H1 (cell line): ENCODE measurements at regions not wholly inside any gene's neighbourhood (a gene's known extent, or its start where the extent isn't known, plus 50 kb on each side); places are given as distances from the start of the nearest gene placed in this dataset.

Experiments
- CTCF ChIA-PET: fragments of 300-600 bp; sonication (Branson Sonifier 250); formaldehyde crosslinking; loops from one replicate; lab custom pipeline; 2021; ENCODE audit not compliant: partially characterized antibody; lab: Charles Lee
- POLR2A ChIA-PET: fragments of 300-600 bp; sonication (Branson Sonifier 250); formaldehyde crosslinking; loops from one replicate; lab custom pipeline; 2021; ENCODE audit warnings: inconsistent platforms; ENCODE audit not compliant: partially characterized antibody; lab: Charles Lee
- DNase-seq, 2 experiments: peaks; one replicate each; pipeline versions ENCODE4 v3.0.0 to v3.0.0-alpha.2; 2010 to 2022; ENCODE audit warnings: low spot score in 2 of 2, low read depth in 1 of 2, mixed read lengths in 1 of 2
- FAIRE-seq: peaks from 2 replicates; lab custom pipeline; 2011; peaks lifted over from hg19 to GRCh38; lab: Jason Lieb, UNC
- H2AFZ ChIP-seq: 2 replicates; pipeline ENCODE4 v1.8.1; 2012; ENCODE audit warnings: low read length, inconsistent platforms
- H2AK5ac ChIP-seq: 2 replicates; pipeline ENCODE4 v1.6.1; 2013; ENCODE audit warnings: low read depth, low read length
- H2BK120ac ChIP-seq: replicated peaks from 2 replicates; pipeline ENCODE3; 2013; ENCODE audit warnings: low read depth, low read length, inconsistent platforms
- H2BK12ac ChIP-seq: 2 replicates; pipeline ENCODE4 v1.6.1; 2013; ENCODE audit warnings: low read depth, low read length
- H2BK15ac ChIP-seq: 2 replicates; pipeline ENCODE4 v1.6.1; 2013; ENCODE audit warnings: low read length
- H2BK20ac ChIP-seq: 2 replicates; pipeline ENCODE4 v1.6.1; 2013; ENCODE audit warnings: low read length
- H2BK5ac ChIP-seq: 2 replicates; pipeline ENCODE4 v1.6.1; 2013; ENCODE audit warnings: low read depth, low read length
- H3K14ac ChIP-seq: 2 replicates; pipeline ENCODE4 v1.6.1; 2013; ENCODE audit warnings: inconsistent platforms; ENCODE audit not compliant: insufficient read length
- H3K18ac ChIP-seq: 2 replicates; pipeline ENCODE4 v1.6.1; 2013; ENCODE audit warnings: low read length; ENCODE audit errors: extremely low read depth
- H3K23ac ChIP-seq: 2 replicates; pipeline ENCODE4 v1.6.1; 2013; ENCODE audit warnings: inconsistent platforms; ENCODE audit not compliant: insufficient read length
- H3K23me2 ChIP-seq: 2 replicates; pipeline ENCODE4 v1.6.1; 2013; ENCODE audit warnings: low read depth, low read length
- H3K27ac ChIP-seq: 2 replicates; pipeline ENCODE4 v1.6.1; 2011; ENCODE audit warnings: low read depth, low read length, inconsistent platforms
- H3K27me3 ChIP-seq, 4 experiments: replicated peaks in 1 of 4; 1 replicate in 1 of 4; 2 replicates in 3 of 4; pipeline versions ENCODE4 v1.6.1 to v1.8.1; 2011 to 2013; ENCODE audit warnings: low read length in 3 of 4, mild to moderate bottlenecking in 3 of 4, inconsistent platforms in 2 of 4, mixed read lengths in 2 of 4, moderate library complexity in 1 of 4; ENCODE audit not compliant: control insufficient read depth in 3 of 4, insufficient read depth in 3 of 4; ENCODE audit errors: extremely low read depth in 1 of 4
- H3K36me3 ChIP-seq, 4 experiments: 2 replicates each; pipeline versions ENCODE4 v1.6.1 to v1.8.1; 2011 to 2013; ENCODE audit warnings: mild to moderate bottlenecking in 4 of 4, low read length in 3 of 4, moderate library complexity in 2 of 4, control low read depth in 1 of 4, inconsistent platforms in 1 of 4; ENCODE audit not compliant: insufficient read depth in 4 of 4, control insufficient read depth in 2 of 4
- H3K4ac ChIP-seq: replicated peaks from 2 replicates; pipeline ENCODE3; 2013; ENCODE audit warnings: low read length, low read depth, mixed read lengths, inconsistent platforms; ENCODE audit not compliant: insufficient read length
- H3K4me1 ChIP-seq, 4 experiments: replicated peaks in 1 of 4; 1 replicate in 1 of 4; 2 replicates in 3 of 4; pipeline versions ENCODE4 v1.6.1 to v1.8.1; 2011 to 2013; ENCODE audit warnings: low read length in 3 of 4, inconsistent platforms in 2 of 4, mixed read lengths in 1 of 4; ENCODE audit not compliant: insufficient read depth in 4 of 4, control insufficient read depth in 3 of 4
- H3K4me2 ChIP-seq, 2 experiments: 2 replicates each; pipeline versions ENCODE4 v1.6.1 to v1.8.1; 2011 to 2013; ENCODE audit warnings: low read depth in 2 of 2, low read length in 2 of 2, control low read depth in 1 of 2, inconsistent platforms in 1 of 2, mild to moderate bottlenecking in 1 of 2; ENCODE audit not compliant: insufficient read depth in 1 of 2
- H3K4me3 ChIP-seq, 4 experiments: fragments of 200-600, 300-600 bp in 1 of 4; sonication (generic), shearing (Covaris generic), sonication (Bioruptor Twin) in 1 of 4; 2 replicates each; pipeline versions ENCODE4 v1.5.1 to v1.8.1; 2011 to 2016; ENCODE audit warnings: low read length in 4 of 4, low read depth in 3 of 4, control low read depth in 2 of 4, inconsistent platforms in 2 of 4, mild to moderate bottlenecking in 2 of 4, mixed read lengths in 1 of 4, moderate library complexity in 1 of 4; ENCODE audit not compliant: insufficient read depth in 2 of 4; ENCODE audit errors: extremely low read depth in 1 of 4
- H3K56ac ChIP-seq: replicated peaks from 2 replicates; pipeline ENCODE3; 2013; ENCODE audit warnings: low read depth, mild to moderate bottlenecking, mixed read lengths, low read length, inconsistent platforms; ENCODE audit not compliant: insufficient read length
- H3K79me1 ChIP-seq: 2 replicates; pipeline ENCODE4 v1.6.1; 2013; ENCODE audit warnings: low read depth, low read length, control low read depth
- H3K79me2 ChIP-seq, 2 experiments: 2 replicates each; pipeline versions ENCODE4 v1.6.1 to v1.8.1; 2012 to 2013; ENCODE audit warnings: low read length in 2 of 2, mild to moderate bottlenecking in 2 of 2, inconsistent platforms in 1 of 2; ENCODE audit not compliant: insufficient read depth in 2 of 2, control insufficient read depth in 1 of 2
- H3K9ac ChIP-seq, 4 experiments: replicated peaks in 1 of 4; 1 replicate in 1 of 4; 2 replicates in 3 of 4; pipeline versions ENCODE4 v1.6.1 to v1.8.1; 2011 to 2013; ENCODE audit warnings: low read depth in 3 of 4, low read length in 3 of 4, control low read depth in 2 of 4, mild to moderate bottlenecking in 2 of 4, moderate library complexity in 2 of 4, inconsistent platforms in 1 of 4; ENCODE audit errors: extremely low read depth in 1 of 4
- H3K9me3 ChIP-seq, 2 experiments: 2 replicates each; pipeline versions ENCODE4 v1.6.1 to v1.8.1; 2012 to 2013; ENCODE audit warnings: mild to moderate bottlenecking in 2 of 2, moderate library complexity in 2 of 2, control low read depth in 1 of 2, inconsistent platforms in 1 of 2, low read depth in 1 of 2, low read length in 1 of 2, mixed read lengths in 1 of 2; ENCODE audit not compliant: insufficient read depth in 2 of 2
- H4K20me1 ChIP-seq, 2 experiments: replicated peaks in 1 of 2; 2 replicates each; pipeline versions ENCODE3 to v1.8.1; 2011 to 2013; ENCODE audit warnings: inconsistent platforms in 2 of 2, low read length in 2 of 2, mild to moderate bottlenecking in 1 of 2; ENCODE audit not compliant: insufficient read depth in 2 of 2, control insufficient read depth in 1 of 2
- H4K5ac ChIP-seq: 2 replicates; pipeline ENCODE4 v1.6.1; 2013; ENCODE audit warnings: low read length, low read depth, mixed read lengths, inconsistent platforms; ENCODE audit not compliant: insufficient read length
- H4K8ac ChIP-seq: 2 replicates; pipeline ENCODE4 v1.8.0; 2013; ENCODE audit warnings: mild to moderate bottlenecking, moderate library complexity, low read length, inconsistent platforms; ENCODE audit not compliant: insufficient read depth; ENCODE audit errors: extremely low read depth
- H4K91ac ChIP-seq: replicated peaks from 2 replicates; pipeline ENCODE3; 2013; ENCODE audit warnings: low read length, mixed read lengths, inconsistent platforms; ENCODE audit not compliant: insufficient read length
- BRCA1 ChIP-seq: IDR thresholded peaks from 2 replicates; pipeline ENCODE4 v1.6.1; 2012; ENCODE audit warnings: low read depth, low read length, improper control_type of control experiment
- FOSL1 ChIP-seq: IDR thresholded peaks from 2 replicates; pipeline ENCODE4 v1.6.1; 2011; ENCODE audit warnings: mild to moderate bottlenecking, low read depth, low read length, moderate library complexity; ENCODE audit not compliant: insufficient read depth
- KDM5A ChIP-seq: fragments of 200-600 bp; IDR thresholded peaks from 2 replicates; pipeline ENCODE4 v1.7.1; 2012; ENCODE audit warnings: mild to moderate bottlenecking, low read length, inconsistent platforms, mixed read lengths
- MAFK ChIP-seq: IDR thresholded peaks from 2 replicates; pipeline ENCODE4 v1.6.1; 2012; ENCODE audit warnings: low read depth, mild to moderate bottlenecking, improper control_type of control experiment, low read length
- NRF1 ChIP-seq: IDR thresholded peaks from 2 replicates; pipeline ENCODE4 v1.6.1; 2011; ENCODE audit warnings: mild to moderate bottlenecking, low read depth, low read length, improper control_type of control experiment
- TEAD4 ChIP-seq: IDR thresholded peaks from 2 replicates; pipeline ENCODE4 v1.6.1; 2012; ENCODE audit warnings: low read depth, low read length, inconsistent platforms, mixed read lengths
- WGBS, 2 experiments: shearing (Covaris generic) in 1 of 2; methylation state at CpG; one replicate each; pipeline versions ENCODE4 v1.1.6 to v1.1.7; 2013 to 2015; ENCODE audit warnings: low lambda C conversion rate in 2 of 2, mixed read lengths in 2 of 2, inconsistent platforms in 1 of 2, low coverage in 1 of 2, missing lambda C conversion rate in 1 of 2; ENCODE audit not compliant: insufficient replicate concordance in 2 of 2, insufficient coverage in 1 of 2, insufficient read length in 1 of 2; ENCODE audit errors: extremely low coverage in 1 of 2, missing lambda C conversion rate in 1 of 2; 5-methylcytosine and 5-hydroxymethylcytosine counted together

DNA sequence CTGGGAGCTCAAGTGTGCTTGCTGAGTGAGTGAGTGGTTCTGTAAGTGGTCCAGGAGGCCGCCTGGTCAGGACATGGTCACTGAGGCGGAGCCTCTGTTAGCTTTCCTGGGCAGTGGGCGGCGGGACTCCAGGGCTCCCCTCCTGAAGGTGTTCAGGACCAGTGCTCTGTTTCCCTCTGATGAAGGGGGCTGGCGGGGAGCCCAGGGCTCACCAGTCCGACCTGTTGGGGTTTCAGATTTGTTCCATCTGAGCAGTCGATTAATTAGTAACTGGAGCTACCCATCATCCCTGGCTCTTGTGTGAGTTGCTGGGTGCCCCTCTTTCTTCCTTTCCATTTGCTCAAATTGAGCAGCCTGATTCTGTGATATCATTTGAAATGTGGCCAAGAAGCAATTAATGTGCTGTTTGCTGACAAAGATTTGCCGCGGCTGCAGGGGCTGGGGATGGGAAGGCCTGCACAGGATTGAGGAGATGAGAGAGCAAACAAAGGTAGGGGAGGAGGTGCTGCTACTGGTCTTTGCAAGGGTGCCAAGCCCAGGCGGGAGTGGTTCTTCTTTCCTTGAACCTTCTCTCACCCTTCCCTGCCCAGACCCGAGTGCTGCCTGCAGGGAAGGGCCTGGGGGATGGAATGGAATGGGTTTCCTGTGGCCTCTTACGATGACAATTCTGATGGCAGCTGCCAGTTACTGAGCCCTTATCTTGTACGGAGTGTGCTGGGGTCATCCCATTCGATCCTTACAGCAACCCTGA, 92.8 kb upstream of the PITX1 start:
- Histone ChIP-seq H3K27ac (no peak overlapping the region), H3K27me3 (peaks cover 0 to 4% (median 0%) of the 10 kb centered on the region in 4 experiments; a peak in 1 of 7 replicates), H4K91ac (no peak overlapping the region), H3K79me1 (no peaks in the 10 kb centered on the region), H4K8ac (no peak overlapping the region), H3K4me2 (no peak overlapping the region), H2BK5ac (no peak overlapping the region), H3K36me3 (no peaks in the 10 kb centered on the region), H4K20me1 (no peaks in the 10 kb centered on the region), H3K79me2 (no peaks in the 10 kb centered on the region), H2BK15ac (no peak overlapping the region), H2AFZ (no peak overlapping the region), H3K4me1 (no peaks in the 10 kb centered on the region), H2BK12ac (no peak overlapping the region), H3K9me3 (no peaks in the 10 kb centered on the region), H3K18ac (no peak overlapping the region), H4K5ac (no peak overlapping the region), H3K23me2 (no peaks in the 10 kb centered on the region), H3K23ac (no peak overlapping the region), H2AK5ac (no peak overlapping the region), H3K9ac (no peak overlapping the region), H3K4me3 (no peak overlapping the region), H2BK120ac (no peak overlapping the region), H3K56ac (no peak overlapping the region), H3K14ac (no peak overlapping the region), H2BK20ac (no peak overlapping the region), H3K4ac (no peak overlapping the region)
- ChIA-PET CTCF (interaction anchor here (1.7 kb wide), 1 partner anchor 12 kb away, joined by 4 read pairs; no protein-coding TSS in a partner anchor), POLR2A (no interaction called here)
- FAIRE-seq (no peak), DNase-seq (no peak)
- WGBS, 2 experiments: 83% methylated on average over 14 of the region's 14 CpGs; no CpG with 5 or more reads in 1 of the 2 experiments
- TF ChIP-seq TEAD4 (no peak), FOSL1 (no peak), NRF1 (no peak), KDM5A (no peak), MAFK (no peak), BRCA1 (no peak)
